Pancreas (tissue), 10 donors: ENCODE measurements at regions not wholly inside any gene's neighbourhood (a gene's known extent, or its start where the extent isn't known, plus 50 kb on each side); places are given as distances from the start of the nearest gene placed in this dataset.

Experiments used
- ATAC-seq, 4 donors: fragments of 200-7000 bp; cut with Tn5 transposase; one replicate each; pipeline versions ENCODE4 v1.8.0 to v1.9.1; 2020; ENCODE audit warnings: mild to moderate bottlenecking in 4 of 4, moderate library complexity in 4 of 4
- DNase-seq, 6 donors: peaks; one replicate each; pipeline ENCODE4 v3.0.0-alpha.2; 2020
- FAIRE-seq: peaks from 2 replicates; lab custom pipeline; 2012; peaks lifted over from hg19 to GRCh38; lab: Jason Lieb, UNC
- H3K27ac ChIP-seq, 4 donors: fragments of 200-600 bp; sonication (generic); 1 replicate in 3 of 4; 2 replicates in 1 of 4; pipeline versions ENCODE4 v1.5.0 to v1.8.0; 2020
- H3K27me3 ChIP-seq, 4 donors: fragments of 200-600 bp; one replicate each; pipeline ENCODE4 v1.8.0; 2021
- H3K36me3 ChIP-seq, 3 donors: fragments of 200-600 bp; sonication (generic) in 1 of 3; one replicate each; pipeline versions ENCODE4 v1.5.0 to v1.8.0; 2020 to 2021
- H3K4me1 ChIP-seq, 3 donors: fragments of 200-600 bp; one replicate each; pipeline ENCODE4 v1.8.0; 2021
- H3K4me3 ChIP-seq, 4 donors: fragments of 200-600 bp; sonication (generic) in 2 of 4; one replicate each; pipeline versions ENCODE4 v1.5.0 to v1.8.0; 2020 to 2021
- H3K9me3 ChIP-seq, 4 donors: fragments of 200-600 bp; one replicate each; pipeline ENCODE4 v1.8.0; 2021
- WGBS, 2 donors: extraction: QIAGEN DNeasy Blood & Tissue Kit; methylation state at CpG; one replicate each; pipeline ENCODE4 v1.1.7; 2013; 5-methylcytosine and 5-hydroxymethylcytosine counted together
- intact Hi-C, 3 donors: fragments of 100-400 bp; cut with DNase I; formaldehyde crosslinking; loops; one replicate each; pipeline versions ENCODE4 v1.11.1 to v1.14.2; 2022
- TF ChIP-seq, protein P1 (sequence below), 4 donors: fragments of 200-600 bp; sonication (generic) in 3 of 4; IDR thresholded peaks; one replicate each; pipeline versions ENCODE4 v1.5.0 to v1.8.0; 2021; ENCODE audit warnings: antibody characterized with exemption in 4 of 4
- donor health status: healthy with polysubstance abuse.
- donor health status: DM: no; HTN: no; CAD: no; lungs with moderate emphysema.
- donor health status: DM: no; HTN: no; CAD: no.
- donor health status: control.
- donor health status: control.
- donor health status: Bipolar disorder and iron deficiency.
- donor health status: DM: yes; HTN: yes; CAD: no.
- donor health status: DM: no; HTN: no; CAD: no.
- donor health status: DM: no; HTN: no; CAD: no.
- donor health status: DM: yes; HTN: yes; CAD: no.

DNA sequence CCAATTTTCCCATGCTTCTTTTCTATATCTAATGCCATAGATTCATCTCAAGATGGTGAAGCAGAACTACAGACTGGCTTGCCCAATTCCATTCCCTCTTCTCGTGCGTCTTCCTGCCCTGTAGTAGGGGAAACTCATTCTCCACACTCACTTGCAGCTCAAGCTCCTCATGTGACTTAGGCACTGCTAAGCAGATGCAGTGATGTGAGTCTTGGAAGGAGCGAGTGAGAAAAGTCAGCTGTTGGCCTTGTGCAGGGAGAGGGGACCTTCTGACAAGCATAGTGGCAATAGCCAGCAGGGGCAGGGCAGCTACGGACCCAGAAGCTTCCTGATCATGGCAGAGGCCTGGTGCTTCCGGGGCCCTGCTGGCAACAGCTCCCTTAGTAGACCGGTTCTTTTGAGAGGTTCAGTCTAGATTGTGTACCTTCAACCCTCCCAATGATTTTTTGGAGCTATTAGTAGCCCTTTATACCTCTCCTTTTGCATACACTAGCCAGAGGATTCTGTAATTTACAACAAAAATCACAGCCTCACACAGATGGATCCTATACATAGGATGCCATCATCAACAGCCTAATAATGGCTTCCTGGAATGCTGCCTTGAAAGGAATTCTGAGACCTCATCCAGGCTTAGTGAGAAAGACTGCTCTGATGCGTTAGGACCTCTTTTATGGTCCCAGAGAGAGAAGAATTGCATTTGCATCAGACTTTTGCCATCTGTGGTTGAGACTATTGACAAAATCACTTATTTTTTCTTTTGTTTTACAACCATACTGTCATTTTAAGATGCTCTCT lies 121.5 kb upstream of the RIPOR2 start:
- Histone ChIP-seq H3K9me3 (no peaks in the 10 kb centered on the region), H3K4me3 (no peak overlapping the region), H3K36me3 (no peaks in the 10 kb centered on the region), H3K27ac (no peak overlapping the region), H3K27me3 (no peaks in the 10 kb centered on the region), H3K4me1 (no peaks in the 10 kb centered on the region)
- FAIRE-seq (no peak), ATAC-seq (peak in 2 of 4 donors; percentile 53), DNase-seq (peak in 1 of 6 donors; percentile 13)
- intact Hi-C loops: no loop called here
- 75 to 82% methylated on average over 7 of the region's 7 CpGs for WGBS, 2 donors
- TF ChIP-seq, protein P1, sequence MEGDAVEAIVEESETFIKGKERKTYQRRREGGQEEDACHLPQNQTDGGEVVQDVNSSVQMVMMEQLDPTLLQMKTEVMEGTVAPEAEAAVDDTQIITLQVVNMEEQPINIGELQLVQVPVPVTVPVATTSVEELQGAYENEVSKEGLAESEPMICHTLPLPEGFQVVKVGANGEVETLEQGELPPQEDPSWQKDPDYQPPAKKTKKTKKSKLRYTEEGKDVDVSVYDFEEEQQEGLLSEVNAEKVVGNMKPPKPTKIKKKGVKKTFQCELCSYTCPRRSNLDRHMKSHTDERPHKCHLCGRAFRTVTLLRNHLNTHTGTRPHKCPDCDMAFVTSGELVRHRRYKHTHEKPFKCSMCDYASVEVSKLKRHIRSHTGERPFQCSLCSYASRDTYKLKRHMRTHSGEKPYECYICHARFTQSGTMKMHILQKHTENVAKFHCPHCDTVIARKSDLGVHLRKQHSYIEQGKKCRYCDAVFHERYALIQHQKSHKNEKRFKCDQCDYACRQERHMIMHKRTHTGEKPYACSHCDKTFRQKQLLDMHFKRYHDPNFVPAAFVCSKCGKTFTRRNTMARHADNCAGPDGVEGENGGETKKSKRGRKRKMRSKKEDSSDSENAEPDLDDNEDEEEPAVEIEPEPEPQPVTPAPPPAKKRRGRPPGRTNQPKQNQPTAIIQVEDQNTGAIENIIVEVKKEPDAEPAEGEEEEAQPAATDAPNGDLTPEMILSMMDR (IDR thresholded peaks at IDR 0.05): no peak

DNA sequence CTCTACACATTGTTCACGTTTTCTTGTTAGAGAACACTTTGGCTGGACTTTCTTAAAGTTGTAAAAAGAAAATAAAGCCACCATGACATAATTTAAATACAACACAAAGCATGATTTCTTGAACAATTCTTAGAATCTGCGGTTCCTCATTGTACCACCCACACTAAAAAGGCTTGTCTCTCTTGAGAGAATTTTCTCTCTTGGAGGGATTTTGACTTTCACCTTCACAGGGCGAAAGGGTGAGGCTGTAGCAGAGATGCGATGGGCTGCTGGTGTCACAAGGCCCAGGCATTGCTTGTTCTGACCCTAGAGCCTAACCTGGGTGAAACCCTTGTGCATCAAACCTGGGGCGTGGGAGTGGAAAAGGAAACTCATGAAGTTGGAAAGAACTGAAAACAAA lies 122.7 kb upstream of the RIPOR2 start:
- Histone ChIP-seq H3K36me3 (no peaks in the 10 kb centered on the region), H3K9me3 (no peaks in the 10 kb centered on the region), H3K4me1 (no peaks in the 10 kb centered on the region), H3K27me3 (no peaks in the 10 kb centered on the region), H3K4me3 (no peak overlapping the region), H3K27ac (no peak overlapping the region)
- WGBS, 2 donors: 89 to 93% methylated on average over 5 of the region's 5 CpGs
- DNase-seq: no peak
- no peak for FAIRE-seq
- TF ChIP-seq, protein P1 (IDR thresholded peaks at IDR 0.05): no peak
- intact Hi-C loops: no loop called here
- no peak for ATAC-seq

DNA sequence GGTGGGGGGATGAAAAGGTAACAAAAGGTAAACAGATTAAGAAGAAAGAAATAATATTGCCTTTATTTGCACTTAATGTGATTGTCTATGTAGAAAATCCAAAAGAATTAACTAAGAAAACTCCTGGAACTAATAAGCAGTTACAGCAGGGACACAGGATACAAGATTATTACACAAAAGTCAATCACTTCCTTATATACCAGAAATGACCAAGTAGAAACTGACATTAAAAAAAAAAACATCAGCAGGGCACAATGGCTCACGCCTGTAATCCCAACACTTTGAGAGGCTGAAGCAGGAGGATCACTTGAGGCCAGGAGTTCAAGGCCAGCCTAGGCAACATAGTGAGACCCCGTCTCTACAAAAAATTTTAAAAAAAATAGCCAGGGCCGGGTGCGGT lies 123.2 kb upstream of the RIPOR2 start:
- TF ChIP-seq, protein P1 (IDR thresholded peaks at IDR 0.05): no peak
- WGBS, 2 donors: 89 to 93% methylated on average over 4 of the region's 4 CpGs
- Histone ChIP-seq H3K36me3 (no peaks in the 10 kb centered on the region), H3K9me3 (no peaks in the 10 kb centered on the region), H3K27ac (no peak overlapping the region), H3K27me3 (no peaks in the 10 kb centered on the region), H3K4me3 (no peak overlapping the region), H3K4me1 (no peaks in the 10 kb centered on the region)
- DNase-seq (no peak), FAIRE-seq (no peak), ATAC-seq (no peak)
- intact Hi-C loops: no loop called here

- intact Hi-C loops: loop anchor here in 1 of 3 donors (10.0 kb wide), 1 partner anchor 206 kb away; no protein-coding TSS in a partner anchor
- ATAC-seq: no peak
- 97 to 100% methylated on average over 2 of the region's 2 CpGs for WGBS, 2 donors
- no peak for FAIRE-seq
- H3K36me3 ChIP-seq: no peaks in the 10 kb centered on the region
- H3K9me3 ChIP-seq: no peaks in the 10 kb centered on the region
- no peak overlapping the region for H3K4me3 ChIP-seq
- TF ChIP-seq, protein P1 (IDR thresholded peaks at IDR 0.05): no peak
- DNase-seq: no peak
- no peaks in the 10 kb centered on the region for H3K27me3 ChIP-seq
- H3K4me1 ChIP-seq: no peaks in the 10 kb centered on the region
- no peak overlapping the region for H3K27ac ChIP-seq
Measured at GRCh38 chr6:25060522-25060921, 124.8 kb upstream of the RIPOR2 start.
